ENCODE measurements at regions not wholly inside any gene's neighbourhood (a gene's known extent, or its start where the extent isn't known, plus 50 kb on each side); places are given as distances from the start of the nearest gene placed in this dataset.
"Not testable (repeated sequence)": the region's sequence is repeated elsewhere in the genome, so short reads cannot be mapped to it uniquely, and the experiment has no call there.

DNA sequence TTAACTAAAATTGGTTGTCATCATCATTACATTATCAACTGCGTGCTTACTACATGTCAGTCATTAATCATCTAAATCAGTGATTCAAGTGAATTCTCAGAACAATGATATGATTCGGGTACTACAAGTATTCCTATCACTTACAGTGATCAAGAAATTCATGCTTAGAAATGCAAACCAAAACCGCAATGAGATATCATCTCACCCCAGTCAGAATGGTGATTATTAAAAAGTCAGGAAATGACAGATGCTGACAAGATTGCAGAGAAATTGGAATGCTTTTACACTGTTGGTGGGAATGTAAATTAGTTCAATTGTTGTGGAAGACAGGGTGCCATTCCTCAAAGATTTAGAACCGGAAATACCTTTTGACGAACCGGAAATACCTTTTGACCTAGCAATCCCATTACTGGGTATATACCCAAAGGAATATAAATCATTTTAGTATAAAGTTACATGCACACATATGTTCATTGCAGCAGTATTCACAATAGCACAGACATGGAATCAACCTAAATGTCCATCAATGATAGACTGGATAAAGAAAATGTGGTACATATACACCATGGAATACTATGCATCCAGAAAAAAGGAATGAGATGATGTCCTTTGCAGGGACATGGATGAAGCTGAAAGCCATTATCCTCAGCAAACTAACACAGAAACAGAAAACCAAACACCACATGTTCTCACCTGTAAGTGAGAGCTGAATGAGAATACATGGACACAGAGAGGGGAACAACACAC lies 124.4 kb downstream of the KCNJ2 start:
- TF ChIP-seq, protein P1, sequence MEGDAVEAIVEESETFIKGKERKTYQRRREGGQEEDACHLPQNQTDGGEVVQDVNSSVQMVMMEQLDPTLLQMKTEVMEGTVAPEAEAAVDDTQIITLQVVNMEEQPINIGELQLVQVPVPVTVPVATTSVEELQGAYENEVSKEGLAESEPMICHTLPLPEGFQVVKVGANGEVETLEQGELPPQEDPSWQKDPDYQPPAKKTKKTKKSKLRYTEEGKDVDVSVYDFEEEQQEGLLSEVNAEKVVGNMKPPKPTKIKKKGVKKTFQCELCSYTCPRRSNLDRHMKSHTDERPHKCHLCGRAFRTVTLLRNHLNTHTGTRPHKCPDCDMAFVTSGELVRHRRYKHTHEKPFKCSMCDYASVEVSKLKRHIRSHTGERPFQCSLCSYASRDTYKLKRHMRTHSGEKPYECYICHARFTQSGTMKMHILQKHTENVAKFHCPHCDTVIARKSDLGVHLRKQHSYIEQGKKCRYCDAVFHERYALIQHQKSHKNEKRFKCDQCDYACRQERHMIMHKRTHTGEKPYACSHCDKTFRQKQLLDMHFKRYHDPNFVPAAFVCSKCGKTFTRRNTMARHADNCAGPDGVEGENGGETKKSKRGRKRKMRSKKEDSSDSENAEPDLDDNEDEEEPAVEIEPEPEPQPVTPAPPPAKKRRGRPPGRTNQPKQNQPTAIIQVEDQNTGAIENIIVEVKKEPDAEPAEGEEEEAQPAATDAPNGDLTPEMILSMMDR (conservative IDR thresholded peaks at IDR 0.05; ENCODE audit: low read depth, low read length): not testable (repeated sequence)
- TF ChIP-seq EZH2 (IDR thresholded peaks at IDR 0.05; ENCODE audit: low read length, unreplicated experiment); EZH2phosphoT487 (IDR thresholded peaks at IDR 0.05; ENCODE audit: borderline replicate concordance, low read length): not testable (repeated sequence)
